ENCODE measurements at regions not wholly inside any gene's neighbourhood (a gene's known extent, or its start where the extent isn't known, plus 50 kb on each side); places are given as distances from the start of the nearest gene placed in this dataset.
"Not testable (repeated sequence)": the region's sequence is repeated elsewhere in the genome, so short reads cannot be mapped to it uniquely, and the experiment has no call there.

DNA sequence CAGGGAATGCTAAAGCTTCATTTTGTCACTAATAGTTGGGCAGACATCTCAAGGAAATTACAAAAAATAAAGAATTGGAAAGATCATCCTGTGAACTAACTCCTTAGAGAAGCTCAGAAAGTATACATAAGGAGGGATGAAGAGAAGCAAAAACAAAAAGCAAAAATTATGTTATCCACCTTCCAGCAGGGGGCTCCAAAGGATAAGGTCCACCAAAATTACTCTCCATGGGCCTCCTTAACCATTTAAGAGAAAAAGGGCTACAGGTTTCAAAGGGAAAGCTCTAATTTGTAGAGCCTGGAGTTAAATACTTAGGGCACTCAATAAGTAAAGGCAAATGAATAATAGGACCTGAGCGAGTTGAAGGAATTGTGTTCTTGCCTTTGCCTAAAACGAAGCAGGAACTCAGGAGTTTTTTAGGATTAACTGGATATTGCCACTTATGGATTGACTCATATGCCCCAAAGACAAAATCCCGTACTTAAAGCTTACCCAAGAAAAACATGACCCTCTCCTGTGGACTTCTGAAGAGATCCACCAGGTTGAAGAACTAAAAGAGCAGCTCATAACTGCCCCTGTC, 1167.9 kb downstream of the DSC3 start:
- peak in 1 of 2 experiments; percentile 1 for DNase-seq (ENCODE audit: low read depth in 2 of 2)

DNA sequence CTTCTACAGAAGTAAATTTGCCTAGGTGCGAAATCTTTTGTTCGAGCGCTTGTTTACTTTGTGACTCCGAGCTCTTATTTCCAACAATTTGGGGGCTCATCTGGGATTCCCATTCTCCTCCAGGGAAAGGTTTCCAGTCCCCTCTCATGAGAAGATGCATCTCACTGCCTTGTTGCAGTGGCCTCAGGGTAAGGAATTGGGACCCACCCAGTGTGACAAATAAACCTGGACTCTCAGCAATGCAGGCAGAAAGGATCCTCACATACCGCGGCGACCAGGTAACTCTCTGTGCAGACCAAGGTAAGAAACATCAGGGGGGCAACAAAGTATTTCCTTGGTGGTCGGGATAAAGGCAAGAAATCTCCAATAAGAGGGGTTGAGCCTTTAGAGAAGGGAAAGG, 1169.3 kb downstream of the DSC3 start:
- DNase-seq (ENCODE audit: low read depth in 2 of 2) = no peak

DNA sequence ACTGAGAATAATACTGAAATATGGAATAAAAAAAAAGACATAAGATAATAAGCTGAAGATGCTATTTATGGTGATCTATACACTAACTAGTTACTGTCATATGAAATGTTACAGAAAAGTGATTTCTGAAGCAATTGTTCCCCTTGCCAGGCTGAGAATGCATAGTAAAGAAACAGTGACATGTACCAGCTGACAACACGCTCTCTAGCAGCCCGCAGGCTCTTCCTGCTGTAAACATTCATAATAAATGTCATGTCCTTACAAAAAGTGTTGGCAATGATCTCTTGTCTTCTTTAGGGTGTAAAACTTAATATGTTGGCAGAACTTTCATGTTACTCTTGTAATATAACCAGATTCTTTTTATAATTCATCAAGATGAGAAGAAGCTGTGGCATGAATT, 1171.3 kb downstream of the DSC3 start:
- DNase-seq (ENCODE audit: low read depth in 2 of 2) = no peak

DNA sequence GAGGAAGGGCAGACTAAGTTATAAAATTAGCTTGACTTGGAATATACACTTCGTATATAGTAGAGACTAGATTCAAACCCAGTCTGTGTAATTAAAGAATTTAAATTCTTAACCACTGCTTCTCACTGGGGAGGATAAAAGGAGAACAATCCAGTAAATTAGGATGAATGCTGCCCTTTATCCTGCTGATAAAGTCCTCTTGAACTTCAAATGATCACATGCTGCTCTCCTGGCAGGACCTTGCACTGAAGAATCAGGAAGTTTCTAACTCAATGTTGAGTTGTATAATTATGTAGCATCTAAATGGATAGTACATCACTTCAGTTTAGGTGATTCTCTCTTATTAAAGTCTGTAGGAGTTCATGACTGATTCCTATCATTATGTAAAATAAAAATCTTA, 1179.7 kb downstream of the DSC3 start:
- no peak for DNase-seq (ENCODE audit: low read depth in 2 of 2)

DNA sequence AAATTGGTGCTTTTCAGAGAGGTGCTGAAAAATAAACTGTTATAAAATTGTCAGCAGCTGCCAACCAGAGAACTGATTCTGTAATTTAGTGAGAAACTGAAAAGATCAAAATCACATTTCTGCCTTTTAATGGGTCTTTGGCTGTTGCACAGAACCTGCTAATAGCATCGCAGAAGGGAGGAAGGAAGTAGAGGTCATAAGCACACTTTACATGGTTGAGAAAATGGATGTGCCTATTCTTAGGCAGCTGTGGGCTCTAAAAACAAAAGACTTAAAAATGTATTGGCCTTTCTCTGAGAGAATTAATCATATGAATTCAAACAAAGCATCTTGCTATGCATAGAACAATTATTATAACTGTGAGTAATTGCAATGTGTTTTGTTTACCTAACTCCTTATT, 1186.9 kb downstream of the DSC3 start:
- no peak for DNase-seq (ENCODE audit: low read depth in 2 of 2)

DNA sequence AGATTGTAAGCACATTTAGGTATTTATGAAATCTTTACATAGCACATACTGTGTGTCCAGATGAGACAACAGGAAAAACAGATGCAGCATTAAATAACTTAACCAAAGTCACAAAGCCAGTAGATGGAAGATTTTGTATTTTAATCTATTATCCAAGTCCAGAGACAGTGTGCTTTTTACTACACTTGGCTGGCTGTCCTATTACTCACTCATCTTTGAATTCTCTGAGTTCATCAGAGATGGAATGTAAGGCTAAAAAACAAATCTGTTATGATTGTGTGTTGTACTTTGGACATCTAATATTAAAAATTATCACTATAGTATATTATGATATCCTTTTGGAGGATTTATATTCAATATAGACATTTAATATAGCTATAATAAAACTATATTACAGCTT, 1189.4 kb downstream of the DSC3 start:
- DNase-seq (ENCODE audit: low read depth in 2 of 2) = no peak

DNA sequence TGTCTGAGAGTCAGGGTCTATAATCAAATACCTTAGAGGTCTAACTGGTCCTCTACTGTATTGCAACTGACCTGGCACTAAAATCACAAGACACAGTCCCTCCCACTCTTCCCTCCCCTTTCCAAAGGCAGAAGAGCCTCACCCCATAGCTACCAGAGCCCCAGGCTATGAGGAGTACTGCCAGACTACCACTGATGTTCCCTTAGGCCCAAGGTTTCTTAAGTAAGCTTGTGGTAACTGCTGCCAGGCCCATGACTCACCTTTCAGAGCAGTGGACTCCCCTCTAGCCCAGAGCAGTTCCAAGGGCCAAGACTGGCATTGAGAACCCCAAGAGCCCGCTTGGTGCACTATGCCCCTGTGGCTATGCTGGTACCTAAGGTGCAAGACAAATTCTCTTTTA, 1193.4 kb downstream of the DSC3 start:
- DNase-seq (ENCODE audit: low read depth in 2 of 2) = no peak

DNA sequence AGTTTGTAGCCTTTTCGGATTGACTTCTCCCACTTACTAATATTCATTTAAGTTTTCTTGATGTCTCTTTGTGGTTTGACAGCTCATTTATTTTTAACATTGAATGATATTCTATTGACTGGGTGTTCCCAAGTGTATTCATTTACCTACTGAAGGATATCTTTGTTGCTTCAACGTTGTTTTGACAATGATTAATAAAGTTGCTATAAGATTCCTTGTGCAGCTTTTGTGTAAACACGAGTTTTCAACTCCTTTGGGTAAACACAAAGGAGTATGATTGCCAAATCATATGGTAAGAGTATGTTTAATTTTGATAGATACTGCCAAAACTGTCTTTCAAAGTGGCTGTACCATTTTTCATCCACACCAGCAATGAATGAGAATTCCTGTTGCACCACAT, 1200.9 kb downstream of the DSC3 start:
- no peak for DNase-seq (ENCODE audit: low read depth in 2 of 2)

DNA sequence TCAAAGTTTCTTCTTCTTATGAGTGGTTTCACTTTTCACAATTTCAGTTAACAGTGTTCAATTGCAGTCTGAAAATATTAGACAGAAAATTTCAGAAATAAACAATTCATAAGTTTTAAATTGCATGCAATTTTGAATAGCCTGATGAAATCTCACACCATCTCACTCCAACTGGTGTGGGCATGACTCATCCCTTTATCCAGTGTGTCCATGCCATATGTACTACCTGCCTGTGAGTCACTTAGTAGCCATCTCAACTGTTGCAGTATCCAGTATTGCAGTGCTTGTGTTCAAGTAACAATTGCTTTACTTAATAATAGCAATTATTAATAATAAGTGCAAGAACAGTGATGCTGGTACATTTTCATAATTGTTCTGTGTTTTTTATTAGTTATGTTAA, 1202.5 kb downstream of the DSC3 start:
- DNase-seq (ENCODE audit: low read depth in 2 of 2) = peak; percentile 11 to 19

DNA sequence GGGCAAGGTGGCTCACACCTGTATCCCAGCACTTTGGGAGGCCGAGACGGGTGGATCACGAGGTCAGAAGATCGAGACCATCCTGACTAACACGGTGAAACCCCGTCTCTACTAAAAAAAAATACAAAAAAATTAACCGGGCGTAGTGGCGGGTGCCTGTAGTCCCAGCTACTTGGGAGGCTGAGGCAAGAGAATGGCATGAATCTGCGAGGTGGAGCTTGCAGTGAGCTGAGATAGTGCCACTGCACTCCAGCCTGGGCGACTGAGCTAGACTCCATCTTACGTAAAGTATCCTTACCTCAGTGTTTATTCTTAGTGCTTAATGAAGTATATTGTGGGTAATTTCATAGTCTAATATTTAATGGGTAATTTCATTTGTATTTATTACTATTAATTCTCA, 1203.6 kb downstream of the DSC3 start:
- DNase-seq (ENCODE audit: low read depth in 2 of 2) = not testable (repeated sequence)

DNA sequence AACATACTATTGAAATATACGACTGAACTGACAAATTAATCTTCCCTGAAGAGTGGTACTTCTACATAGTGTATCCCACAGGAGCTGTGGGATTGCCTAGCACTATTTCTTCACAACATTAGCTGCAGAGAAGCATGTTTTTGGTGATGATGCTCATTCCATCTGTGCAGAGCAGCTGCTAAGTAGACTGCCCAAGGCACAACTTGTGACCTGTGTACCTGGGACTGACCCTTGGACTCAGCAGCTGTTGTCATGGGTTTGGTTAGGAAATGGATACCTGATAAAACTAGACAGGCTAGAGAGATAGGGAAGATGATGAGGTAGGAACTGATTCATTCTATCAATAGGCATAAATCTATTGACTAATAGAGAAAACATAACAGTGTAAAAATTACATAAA, 1204.0 kb downstream of the DSC3 start:
- DNase-seq (ENCODE audit: low read depth in 2 of 2) = no peak

DNA sequence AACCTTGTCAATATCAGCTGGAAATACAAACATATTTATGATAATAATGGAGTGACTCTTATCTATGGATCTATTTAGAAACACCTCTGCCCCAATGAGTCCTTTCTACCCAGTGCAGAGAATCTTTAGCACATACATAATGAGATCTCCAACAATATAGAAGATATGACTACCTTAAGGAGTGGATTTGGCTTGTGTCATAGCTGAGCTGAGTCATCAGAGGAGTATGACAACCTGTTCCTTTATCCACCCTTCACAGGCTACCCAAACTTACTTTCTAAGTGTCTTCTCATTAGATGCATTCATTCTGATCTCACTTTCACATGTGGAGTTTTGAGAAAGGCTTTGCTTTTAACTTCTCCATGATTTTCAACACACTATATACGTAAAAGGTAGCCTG, 1218.9 kb downstream of the DSC3 start:
- no peak for DNase-seq (ENCODE audit: low read depth in 2 of 2)

DNA sequence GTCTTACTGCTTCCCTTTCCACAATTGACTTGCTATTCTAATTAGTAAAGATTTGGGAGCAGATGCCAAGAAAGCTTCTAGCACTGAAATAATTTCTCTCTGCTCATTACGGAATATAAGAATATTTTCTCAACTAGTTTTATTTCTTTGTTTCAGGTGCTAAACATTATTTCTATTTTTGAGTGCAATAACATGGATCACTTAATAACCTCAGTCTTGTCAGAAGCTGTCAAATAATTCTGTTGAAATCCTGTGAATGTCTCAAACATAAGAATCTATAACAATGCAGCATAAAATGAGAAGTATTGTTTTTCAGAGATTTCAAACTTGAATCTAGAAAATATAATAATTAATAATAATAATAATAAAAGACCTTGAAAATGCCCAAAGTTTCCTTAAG, 1221.0 kb downstream of the DSC3 start:
- DNase-seq (ENCODE audit: low read depth in 2 of 2) = no peak

DNA sequence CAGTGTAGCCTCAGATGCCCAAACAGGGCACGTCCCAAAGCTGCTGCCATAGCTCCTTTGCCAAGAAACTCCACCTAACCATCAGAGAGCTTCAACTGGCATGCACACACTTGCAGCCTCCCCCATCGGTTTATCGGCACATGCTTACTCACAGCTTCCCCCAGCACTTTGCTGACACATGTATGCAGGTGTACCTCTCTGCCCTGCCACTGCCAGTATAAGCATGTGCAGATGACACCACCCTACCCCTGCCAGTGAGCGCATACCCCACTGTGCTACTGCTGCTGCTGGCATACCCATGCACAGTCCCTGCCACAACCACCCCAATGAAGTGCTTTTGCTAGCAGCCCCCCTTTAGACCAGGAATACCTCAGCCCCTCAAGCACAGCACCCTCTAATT, 1231.0 kb downstream of the DSC3 start:
- no peak for DNase-seq (ENCODE audit: low read depth in 2 of 2)

DNA sequence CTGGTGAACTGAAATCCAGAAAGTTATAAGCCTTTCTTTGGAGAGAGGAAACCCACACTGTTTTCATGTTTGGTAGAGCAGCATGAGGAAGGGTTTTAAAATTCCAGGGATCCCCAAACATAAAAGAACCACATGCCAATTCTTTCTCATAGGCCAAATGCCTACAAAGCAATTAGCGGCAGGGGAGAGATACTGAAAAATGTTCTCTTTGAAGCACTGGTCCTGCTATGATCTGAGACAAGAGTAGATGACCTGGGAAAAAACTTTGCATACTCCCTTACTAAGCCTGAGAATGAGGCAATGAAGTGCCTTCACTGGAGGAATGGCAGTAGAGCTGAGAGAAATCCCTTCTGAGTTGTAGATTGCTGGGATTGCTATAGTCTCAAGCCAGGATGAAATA, 1261.7 kb downstream of the DSC3 start:
- DNase-seq (ENCODE audit: low read depth in 2 of 2) = no peak

DNA sequence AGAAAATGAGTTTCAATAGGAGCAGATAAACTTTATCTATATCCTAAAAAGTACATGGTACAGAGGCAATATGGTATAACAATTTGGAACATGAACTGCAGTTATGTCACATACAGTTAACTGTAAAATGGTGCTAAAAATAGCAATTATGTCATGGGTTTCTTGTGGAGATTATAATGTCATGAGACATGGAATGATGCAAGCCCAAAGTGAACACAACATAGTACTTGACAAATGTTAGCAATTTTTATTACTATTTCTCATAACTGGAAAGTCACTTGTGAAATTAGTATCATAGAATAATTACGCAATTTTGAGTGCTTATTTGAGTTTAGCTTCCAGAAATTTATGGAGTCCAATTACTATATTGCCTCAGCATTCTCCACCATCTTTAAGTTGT, 1263.4 kb downstream of the DSC3 start:
- DNase-seq (ENCODE audit: low read depth in 2 of 2) = no peak

DNA sequence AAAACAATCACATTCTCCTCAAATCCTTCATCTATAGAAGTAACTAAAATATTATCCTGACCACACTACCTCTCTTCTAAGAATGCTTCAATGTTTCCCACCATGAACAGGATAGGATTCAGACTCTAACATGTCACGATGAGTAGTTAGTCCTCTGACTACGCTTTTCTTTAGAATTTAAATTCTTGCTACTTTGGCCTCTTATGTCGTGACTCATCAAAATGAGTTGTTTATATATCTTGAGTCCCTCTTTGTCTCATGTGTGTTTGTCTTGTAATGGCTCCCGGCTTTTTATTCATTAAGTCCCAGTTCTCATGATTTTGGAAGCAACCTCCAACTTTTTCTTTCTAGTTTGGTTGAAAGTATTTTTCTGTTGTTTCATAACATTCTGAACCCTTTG, 1289.2 kb downstream of the DSC3 start:
- no peak for DNase-seq (ENCODE audit: low read depth in 2 of 2)

DNA sequence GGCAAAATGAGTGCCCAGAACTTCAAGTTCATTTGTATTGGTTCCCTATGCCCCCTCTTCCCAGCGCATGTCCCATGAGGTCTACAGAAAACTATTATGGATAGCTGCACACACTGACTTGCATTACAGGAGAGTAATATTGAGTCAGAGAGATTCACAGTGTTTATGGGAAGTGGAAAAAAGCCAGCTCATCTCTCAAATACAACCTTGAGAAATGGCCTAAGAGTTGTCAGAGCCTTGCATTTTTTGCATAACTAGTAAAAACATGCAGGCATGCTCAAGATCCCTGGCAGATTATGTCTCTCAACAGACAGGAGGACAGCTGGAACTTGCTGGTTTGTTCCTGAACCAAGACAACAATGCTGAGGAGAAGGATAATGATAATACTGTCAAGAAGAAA, 1292.8 kb downstream of the DSC3 start:
- peak; percentile 15 to 19 for DNase-seq (ENCODE audit: low read depth in 2 of 2)

DNA sequence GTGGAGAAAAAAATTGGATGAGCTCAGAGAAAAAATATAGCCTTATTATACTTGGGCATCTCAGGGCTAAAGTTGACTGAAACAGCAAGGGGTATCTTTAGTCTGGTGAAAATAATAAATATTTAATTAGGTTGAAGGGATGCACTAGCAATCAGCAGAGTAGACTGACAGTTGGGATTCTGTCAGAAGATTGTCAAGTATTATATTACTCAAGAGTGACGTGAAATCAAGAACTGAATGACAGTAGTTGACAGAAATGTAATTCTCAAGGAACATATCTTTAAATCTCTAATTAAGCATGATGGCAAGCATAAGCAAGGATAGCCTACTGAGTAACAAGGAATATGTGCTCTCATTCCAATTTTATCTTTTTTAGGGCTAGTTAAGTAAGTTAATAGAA, 1301.1 kb downstream of the DSC3 start:
- no peak for DNase-seq (ENCODE audit: low read depth in 2 of 2)

DNA sequence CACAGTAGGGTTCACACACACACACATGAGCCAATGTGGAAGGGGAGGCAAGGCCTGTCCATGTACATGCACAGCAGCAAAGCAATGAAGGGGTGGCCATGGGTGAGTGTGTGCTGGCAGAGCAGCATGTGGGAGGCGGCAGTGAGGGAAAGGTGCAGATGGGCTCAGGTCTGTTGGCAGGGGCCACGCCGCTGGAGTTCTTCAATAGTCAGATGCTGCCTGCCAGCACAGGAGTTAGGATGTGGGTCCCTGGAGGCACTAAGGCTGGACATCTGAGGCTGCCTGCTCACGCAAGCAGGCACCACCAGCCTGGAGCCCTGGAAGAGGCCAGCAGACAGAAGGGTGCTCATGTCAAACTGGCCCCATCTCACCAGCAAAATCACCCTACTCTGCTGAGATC, 1304.9 kb downstream of the DSC3 start:
- no peak for DNase-seq (ENCODE audit: low read depth in 2 of 2)

DNA sequence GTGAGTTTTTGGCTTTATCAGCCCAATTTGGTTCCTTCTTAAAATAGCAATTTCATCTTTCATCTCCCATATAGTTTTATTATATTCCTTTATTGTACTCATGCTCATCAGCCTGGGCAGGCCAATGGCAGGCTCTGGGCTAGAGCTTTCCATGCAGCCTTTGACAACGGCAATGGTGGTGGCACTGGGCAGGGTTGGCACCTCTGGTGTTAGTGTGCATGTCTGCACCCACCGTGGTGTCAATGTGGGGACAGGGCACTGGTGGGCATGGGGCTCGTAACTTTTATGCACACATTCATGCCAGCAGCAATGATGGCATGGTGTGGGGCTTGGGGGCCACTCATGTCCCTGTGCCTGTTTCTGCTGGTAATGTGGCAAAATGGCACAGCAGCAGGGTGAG, 1305.4 kb downstream of the DSC3 start:
- no peak for DNase-seq (ENCODE audit: low read depth in 2 of 2)

DNA sequence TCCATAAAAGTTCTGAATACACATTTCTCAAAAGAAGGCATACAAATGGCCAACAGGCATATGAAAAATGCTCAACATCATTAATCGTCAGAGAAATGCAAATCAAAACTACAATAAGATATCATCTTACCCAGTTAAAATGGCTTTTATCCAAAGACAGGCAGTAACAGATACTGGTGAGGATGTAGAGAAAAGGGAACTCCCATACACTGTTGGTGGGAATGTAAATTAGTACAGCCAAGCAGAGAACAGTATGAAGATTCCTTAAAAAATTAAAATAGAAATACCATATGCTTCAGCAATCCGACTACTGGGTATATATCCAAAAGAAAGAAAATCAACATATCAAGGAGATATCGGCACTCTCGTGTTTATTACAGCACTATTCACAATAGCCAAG, 1312.5 kb downstream of the DSC3 start:
- no peak for DNase-seq (ENCODE audit: low read depth in 2 of 2)

DNA sequence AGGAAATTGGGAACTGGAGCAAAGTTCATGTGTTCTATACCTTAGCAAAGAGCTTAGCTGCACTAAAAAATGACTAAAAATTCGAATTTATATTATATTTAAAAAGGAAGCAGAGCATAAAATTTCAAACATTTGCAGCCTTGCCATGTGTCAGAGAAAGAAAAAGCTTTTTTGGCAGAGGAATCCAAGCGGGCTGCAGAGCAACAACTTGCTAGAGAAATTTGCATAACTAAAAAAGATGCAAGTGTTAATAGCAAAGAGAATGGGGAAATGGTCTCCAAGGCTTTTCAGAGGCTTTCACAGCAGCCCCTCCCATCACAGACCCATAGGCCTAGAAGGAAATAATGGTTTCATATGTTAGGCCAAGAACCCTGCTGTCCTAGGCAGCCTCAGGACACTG, 1315.9 kb downstream of the DSC3 start:
- no peak for DNase-seq (ENCODE audit: low read depth in 2 of 2)

DNA sequence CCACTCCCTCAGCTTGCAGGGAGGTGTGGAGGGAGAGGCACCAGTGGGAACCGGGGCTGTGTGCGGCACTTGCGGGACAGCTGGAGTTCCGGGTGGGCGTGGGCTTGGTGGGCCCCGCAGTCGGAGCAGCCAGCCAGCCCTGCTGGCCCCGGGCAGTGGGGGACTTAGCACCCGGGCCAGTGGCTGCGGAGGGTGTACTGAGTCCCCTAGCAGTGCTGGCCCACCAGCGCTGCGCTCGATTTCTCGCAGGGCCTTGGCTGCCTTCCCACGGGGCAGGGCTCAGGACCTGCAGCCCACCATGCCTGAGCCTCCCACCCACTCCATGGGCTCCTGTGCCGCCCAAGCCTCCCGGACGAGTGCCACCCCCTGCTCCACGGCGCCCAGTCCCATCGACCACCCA, 1319.1 kb downstream of the DSC3 start:
- DNase-seq (ENCODE audit: low read depth in 2 of 2) = not testable (repeated sequence)

DNA sequence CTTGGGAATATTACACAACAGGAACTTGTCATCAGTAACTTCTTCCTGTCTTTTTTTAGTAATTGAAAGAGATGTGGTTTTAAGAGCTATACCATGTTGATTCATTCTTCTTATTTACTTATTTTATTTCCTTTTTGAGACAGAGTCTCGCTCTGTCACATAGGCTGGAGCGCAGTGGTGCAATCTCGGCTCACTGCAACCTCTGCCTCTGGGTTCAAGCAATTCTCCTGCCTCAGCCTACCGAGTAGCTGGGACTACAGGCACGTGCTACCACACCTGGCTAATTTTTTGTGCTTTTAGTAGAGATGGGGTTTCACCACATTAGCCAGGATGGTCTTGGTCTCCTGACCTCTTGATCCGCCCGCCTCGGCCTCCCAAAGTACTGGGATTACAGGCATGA, 1326.6 kb downstream of the DSC3 start:
- DNase-seq (ENCODE audit: low read depth in 2 of 2) = not testable (repeated sequence)
